ENCODE measurements at regions not wholly inside any gene's neighbourhood (a gene's known extent, or its start where the extent isn't known, plus 50 kb on each side); places are given as distances from the start of the nearest gene placed in this dataset.
"Not testable (repeated sequence)": the region's sequence is repeated elsewhere in the genome, so short reads cannot be mapped to it uniquely, and the experiment has no call there.

DNA sequence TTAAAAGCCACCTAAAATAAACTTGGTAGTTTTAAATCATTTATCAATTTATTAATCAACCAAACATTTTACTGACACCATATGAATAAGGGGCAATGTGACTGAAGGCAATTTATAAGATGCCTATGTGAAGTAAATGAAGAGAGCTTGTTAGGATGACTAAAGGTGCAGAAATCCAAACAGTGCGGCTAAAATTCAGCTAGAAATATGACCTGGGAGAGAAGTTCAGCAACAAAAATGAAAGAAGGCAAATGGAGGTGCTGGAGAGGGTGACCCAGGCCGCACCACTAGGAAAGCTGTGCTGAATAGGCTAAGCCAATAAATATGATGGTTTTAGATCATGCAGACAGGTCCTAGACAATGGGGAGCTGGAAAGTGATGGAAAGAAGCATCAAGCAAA lies 403.7 kb downstream of the BTG1 start:
- no peak for DNase-seq (ENCODE audit: low read depth, low spot score)

DNA sequence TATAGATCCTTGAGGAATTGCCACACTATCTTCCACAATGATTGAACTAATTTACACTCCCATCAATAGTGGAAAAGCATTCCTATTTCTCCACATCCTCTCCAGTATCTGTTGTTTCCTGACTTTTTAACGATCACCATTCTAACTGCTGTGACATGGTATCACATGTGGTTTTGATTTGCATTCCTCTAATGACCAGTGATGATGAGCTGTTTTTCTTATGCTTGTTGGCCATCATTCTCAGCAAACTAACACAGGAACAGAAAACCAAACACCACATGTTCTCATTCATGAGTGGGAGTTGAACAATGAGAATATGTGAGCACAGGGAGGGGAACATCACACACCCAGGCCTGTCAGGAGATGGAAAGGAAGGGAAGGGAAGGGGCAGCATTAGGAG lies 411.8 kb downstream of the BTG1 start:
- not testable (repeated sequence) for DNase-seq (ENCODE audit: low read depth, low spot score)

DNA sequence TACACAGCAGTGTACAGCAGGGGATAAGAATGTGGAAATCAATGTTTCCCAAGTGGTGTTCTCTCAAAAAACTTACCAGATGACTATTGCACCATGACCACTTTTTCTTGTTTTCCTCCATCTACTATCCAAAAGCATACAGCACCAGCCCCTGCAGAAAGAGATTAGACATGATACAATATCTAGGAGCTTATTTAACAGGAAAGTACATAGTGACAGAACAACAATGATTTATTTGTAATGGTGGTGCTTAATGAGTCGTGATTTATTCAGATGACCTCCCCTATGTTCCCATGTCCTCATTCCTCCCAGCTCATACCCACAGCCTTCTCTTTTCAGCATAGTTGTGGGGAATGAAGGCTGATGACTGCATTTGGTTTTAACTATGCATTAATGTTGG lies 413.6 kb downstream of the BTG1 start:
- peak; percentile 76 for DNase-seq (ENCODE audit: low read depth, low spot score)

DNA sequence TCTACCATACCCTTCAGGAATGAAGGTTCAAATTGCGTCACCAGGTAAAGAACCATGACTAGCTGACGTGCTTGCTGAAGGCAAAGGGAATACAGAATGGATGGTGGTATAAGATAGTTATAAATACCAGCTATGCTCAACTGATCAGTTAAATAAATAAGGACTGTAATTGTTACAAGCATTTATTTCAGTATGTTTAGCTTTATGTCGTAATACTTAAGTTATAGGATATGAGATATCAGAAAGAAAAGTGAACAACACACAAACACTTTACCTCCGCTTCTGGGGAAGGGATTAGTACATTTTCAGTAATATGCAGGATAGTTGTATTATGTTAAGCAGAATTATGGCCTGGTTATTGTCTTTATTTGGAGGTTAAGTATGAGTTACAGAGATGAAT lies 416.1 kb downstream of the BTG1 start:
- no peak for DNase-seq (ENCODE audit: low read depth, low spot score)

DNA sequence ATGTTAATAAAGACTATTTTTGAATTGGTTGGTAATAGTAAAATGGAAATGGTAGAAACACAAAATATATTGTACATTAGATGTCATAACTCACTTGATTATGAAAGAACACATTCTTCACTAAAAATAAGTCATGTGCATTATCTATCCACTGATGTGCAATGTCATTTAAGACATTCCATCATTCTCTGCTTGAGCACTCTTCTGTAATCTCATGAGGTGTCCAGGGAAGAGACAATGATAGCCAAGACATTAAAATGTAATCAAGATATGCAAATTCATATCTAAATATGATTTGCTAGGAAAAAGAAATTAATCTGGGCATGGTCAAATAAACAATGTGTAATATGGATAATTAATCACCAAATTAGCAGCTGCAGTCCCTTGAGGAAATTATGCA lies 422.5 kb downstream of the BTG1 start:
- no peak for DNase-seq (ENCODE audit: low read depth, low spot score)

DNA sequence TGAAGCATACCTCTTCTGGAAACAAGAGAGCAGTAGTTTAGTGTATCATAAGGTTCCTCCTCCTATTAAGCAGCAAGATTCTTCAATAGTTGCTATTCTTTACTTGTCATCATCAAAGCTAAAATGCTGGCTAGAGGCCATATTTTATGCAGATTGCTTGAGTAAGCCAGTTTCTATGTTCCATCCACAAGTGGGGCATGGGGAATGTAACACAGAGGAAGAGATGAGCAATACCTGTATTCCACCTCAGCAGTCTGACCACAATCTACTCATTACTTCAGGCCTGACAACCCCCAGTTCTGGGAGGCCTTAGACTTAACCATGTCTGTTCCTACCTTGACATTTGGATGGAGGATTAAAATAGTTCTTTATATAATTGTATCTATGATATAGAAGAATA lies 423.6 kb downstream of the BTG1 start:
- peak; percentile 15 for DNase-seq (ENCODE audit: low read depth, low spot score)

DNA sequence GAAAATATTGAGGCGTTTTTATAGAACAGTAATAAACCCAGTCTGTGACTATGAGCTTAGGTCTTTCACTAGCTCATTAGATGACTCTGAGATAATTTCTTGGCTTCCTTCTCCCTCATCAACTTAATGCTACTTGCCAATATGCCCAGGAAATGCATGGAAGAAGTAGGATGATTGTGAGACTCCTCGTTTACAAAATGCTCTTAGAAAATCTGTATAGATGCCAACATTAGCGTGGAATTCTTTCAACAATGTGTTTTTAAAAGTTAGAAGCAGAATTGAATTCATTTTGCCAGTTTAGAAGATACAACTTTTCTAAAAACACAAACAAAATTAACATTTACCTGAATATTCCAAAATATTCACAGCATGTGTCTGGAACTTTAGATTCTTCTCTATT lies 424.6 kb downstream of the BTG1 start:
- no peak for DNase-seq (ENCODE audit: low read depth, low spot score)

DNA sequence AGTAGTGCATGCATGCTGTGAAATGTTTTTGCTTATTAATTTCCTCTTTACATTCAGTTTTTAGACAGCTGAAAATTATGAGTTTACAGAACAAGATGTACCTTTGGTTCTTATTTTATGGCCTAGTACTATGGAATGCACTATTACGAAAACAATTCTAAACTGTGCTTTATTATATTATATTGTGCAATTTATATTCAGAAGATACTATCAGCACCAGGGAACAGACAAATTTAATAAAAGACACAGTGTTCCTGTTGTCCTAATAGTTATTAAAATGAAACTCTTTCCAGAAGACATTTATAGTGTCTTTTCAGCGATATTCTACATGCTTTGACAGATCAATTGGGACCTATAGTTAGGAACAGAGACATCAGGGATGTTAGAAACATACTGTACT lies 427.3 kb downstream of the BTG1 start:
- DNase-seq (ENCODE audit: low read depth, low spot score) = no peak

DNA sequence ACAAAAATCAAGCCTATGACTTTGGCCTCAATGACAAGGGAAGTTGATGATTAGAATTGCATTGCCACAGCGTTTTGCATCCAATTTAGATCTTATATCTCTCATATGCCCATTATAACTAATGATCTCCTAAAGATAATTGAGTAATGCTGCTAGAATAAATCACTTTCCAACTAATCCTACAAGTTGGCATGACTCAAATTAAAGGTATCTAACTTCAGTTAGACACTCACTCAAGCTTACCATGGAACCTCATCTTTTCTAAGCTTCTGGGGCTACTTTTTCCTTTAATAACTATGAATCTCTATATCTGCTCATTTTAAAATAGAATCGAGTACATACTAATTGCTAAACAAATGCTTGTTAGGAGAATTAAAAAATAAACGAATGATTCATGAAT lies 427.8 kb downstream of the BTG1 start:
- no peak for DNase-seq (ENCODE audit: low read depth, low spot score)

DNA sequence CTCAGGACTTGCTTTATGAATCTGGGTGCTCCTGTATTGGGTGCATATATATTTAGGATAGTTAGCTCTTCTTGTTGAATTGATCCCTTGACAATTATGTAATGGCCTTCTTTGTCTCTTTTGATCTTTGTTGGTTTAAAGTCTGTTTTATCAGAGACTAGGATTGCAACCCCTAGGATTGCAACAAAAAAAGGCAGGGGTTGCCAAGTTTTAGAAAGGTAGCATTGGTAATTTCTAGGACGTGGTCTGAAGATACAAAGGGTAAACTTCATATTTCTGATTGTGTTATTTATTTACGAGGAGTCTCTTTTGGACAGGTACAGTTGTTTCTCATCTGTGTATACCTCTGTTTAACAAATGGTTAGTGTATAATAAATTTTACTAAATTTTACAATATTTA lies 433.7 kb downstream of the BTG1 start:
- not testable (repeated sequence) for DNase-seq (ENCODE audit: low read depth, low spot score)

DNA sequence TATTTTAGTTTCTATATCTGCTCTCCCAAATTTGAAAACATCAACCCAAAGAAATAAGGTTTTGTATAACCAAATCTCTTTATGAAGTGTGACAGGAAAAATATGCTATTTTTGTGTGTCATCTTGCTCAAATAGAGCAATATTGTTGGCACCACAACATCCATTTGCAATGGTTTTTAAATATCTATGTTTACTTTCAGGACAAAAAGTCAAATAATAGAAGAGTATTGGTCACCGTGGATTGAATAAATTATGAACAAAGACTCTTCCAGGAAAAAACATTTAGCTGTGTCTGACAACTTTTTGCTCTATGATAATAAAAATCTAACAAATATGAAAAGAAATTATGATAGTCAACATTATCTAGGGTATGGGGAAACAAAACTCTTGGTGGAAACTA lies 439.2 kb downstream of the BTG1 start:
- DNase-seq (ENCODE audit: low read depth, low spot score) = no peak

DNA sequence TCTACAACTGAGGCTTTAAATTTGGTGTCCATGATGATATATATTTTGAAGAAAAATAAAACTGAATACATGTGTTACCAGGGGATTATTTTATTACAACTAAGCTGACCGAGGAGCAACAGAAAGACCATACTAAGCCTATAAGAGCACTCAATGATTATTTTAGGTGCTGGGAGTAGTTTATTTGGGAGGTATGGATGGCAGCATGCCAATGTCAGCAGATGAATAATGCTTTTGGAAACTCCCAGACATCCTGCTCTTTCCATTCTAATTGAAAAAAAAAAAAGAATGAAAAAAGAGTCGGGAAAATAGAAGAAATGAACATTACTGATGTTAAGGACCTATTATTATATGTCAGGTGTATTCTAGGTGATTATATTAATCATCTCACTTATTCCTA lies 441.2 kb downstream of the BTG1 start:
- DNase-seq (ENCODE audit: low read depth, low spot score) = peak; percentile 64

DNA sequence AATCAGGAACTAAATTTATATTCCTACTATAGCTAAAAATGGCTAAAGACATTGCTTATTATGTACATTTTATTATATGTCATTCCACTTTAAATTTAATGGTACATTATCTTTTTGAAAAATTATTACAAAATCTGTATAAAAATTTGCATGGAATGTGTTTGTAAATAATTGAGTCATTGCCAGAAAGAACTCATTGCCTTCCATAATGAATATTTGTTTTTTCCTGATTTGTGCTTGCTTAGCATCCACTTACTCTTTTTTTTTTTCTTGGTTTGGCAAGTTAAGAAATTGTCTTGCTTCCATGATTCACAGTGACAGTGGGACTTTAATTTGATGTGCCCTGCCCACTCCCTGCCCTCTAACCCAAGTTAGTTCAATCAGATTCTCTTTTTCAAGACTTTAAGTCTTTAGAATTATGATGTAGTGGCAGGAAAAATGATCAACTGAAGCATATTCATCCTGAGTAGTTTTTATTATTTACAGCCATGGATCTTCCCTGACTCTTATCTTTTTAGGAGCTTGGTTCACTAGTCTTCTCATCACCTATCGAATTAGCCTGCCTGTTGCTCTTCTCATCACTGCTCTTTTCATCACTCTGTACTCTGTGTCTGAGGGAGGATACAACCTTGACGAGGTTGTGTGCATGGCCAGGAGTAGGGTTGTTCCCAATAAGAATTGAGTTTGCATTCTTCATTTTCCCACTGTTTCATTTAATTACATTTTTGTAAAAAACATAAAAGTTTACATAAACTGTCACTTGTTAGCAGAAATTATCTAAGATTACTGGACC lies 442.0 kb downstream of the BTG1 start:
- no peak for DNase-seq (ENCODE audit: low read depth, low spot score)

DNA sequence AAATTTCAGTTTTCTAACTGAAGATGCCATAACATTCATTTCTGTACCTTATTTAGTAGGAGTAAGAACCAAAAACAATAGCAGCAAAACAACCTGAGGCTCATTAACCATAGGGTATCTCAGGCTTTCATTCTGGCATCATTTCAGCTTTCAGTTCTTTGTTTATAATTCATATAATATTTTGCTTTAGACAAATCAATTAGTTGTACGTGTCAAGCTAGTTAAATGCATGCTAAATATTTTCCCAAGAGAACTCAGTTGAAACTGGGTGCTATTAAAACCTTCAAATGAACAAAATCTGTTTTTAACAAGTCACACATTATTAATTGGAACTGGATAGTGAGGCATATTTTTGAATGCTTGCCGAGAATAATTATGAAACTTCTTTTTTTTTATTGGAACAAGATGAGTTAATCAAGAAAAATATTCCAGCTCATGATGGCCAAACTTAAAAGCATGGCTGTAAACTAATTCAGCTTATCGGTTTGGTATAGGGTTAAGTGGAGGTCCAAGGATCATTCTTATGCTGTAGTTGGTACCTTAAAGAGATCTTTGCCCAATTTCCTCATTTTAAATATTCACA lies 442.7 kb downstream of the BTG1 start:
- DNase-seq (ENCODE audit: low read depth, low spot score) = no peak

DNA sequence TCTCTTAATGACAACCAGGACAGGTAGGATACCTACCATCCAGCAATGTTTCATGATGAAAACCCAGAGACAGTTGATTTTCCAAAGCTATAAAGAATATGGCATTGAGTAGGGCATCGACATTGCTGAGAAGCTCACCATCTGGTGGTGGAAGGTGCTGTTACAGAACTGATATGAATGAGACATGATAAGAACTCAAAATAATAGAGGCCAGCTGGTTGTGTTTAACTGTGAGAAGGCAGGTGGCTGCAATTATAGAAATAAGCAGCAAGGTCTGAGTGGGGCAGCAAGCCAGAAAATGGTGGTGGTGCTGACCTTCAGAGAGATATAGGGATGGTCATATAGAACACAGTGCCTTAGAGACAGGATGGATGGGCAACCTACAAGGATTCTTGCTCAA lies 449.7 kb downstream of the BTG1 start:
- no peak for DNase-seq (ENCODE audit: low read depth, low spot score)

DNA sequence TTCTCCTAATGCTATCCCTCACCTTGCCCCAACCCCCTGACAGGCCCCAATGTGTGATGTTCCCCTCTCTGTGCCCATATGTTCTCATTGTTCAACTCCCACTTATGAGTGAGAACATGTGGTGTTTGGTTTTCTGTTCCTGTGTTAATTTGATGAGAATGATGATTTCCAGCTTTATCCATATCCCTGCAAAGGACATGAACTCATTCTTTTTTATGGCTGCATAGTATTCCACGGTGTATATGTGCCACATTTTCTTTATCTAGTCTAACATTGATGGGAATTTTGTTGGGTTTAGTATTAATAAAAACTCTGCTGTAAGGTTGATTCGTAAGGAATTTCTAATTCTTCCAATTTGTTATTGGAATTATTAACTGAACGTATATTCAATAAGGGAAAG lies 450.2 kb downstream of the BTG1 start:
- DNase-seq (ENCODE audit: low read depth, low spot score) = not testable (repeated sequence)

DNA sequence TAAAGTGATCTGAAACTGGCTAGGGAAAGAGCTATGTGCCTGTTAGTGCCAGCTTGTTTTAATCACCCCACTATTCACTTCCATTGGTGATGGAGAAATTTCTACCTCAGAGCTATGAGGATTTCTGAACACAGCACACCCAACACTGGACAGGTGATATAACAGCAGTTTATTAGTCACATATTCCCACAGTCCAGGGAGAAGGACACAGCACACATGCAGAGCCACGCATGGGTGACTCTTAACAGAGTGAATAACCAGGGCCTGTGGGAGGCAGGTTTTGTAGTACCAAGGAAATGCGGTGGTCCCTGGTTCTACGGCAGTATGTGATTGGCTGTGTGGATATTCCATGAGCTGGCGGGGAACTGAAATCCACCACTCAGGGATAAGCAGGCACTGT lies 455.1 kb downstream of the BTG1 start:
- no peak for DNase-seq (ENCODE audit: low read depth, low spot score)

DNA sequence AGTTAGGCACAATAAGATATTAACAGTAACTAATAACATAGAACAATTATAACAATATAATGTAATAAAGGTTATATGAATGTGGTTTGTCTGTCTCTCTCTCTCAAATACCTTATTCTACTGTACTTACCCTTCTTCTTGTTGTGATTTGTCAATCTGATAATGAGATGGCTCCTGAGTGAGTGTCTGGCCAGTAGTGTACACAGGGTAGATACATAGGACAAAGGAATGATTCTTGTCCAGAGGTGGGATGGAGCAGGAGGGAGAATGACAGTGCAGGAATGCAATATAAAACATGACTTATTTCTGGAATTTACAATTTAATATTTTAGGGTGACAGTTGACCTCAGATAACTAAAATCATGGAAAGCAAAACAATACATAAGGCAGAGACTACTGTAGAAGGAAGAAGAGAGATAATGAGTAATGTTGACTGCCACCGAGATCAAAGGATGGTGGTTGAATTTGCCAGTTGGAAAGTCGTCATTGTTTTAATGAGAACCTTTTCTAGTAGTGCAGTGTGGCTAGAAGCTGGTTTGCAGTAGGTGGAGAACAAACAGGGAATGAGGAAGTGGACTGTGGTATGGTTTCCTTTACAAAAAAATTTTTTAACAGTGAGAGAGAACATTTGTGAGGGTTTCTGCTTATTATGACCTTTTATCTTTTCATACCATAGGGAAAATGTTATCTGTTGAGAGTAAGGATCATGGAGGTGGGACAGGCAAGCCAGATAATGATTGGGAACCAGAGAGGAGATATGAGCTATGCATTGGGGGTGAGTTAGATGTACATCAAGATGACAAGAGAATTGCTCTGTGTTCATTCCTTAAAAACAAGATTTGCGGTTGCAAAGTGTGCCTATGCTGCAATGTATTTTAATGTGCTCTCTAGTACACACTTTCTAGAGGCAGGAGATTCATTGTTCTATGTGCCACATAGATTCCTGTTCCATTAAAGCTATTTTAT lies 458.3 kb downstream of the BTG1 start:
- DNase-seq (ENCODE audit: low read depth, low spot score) = peak; percentile 45

DNA sequence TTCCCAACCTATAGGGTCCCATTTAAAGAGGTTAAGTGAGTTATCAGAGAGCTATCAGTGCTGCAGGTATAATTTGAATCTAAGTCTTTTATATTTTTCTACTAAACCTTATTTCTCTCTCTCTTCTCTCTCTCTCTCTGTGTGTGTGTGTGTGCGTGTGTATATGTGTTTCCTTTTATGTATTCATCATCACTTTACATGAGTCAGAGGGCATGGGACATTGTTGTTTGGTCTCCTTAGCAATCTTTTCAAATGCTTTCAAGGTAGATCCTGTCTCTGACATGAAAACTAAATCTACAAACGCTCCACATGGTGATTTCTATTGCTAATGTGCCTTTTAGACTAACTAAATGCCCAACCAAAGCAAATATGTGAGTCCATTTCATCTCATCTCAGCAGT lies 459.7 kb downstream of the BTG1 start:
- DNase-seq (ENCODE audit: low read depth, low spot score) = peak; percentile 35

DNA sequence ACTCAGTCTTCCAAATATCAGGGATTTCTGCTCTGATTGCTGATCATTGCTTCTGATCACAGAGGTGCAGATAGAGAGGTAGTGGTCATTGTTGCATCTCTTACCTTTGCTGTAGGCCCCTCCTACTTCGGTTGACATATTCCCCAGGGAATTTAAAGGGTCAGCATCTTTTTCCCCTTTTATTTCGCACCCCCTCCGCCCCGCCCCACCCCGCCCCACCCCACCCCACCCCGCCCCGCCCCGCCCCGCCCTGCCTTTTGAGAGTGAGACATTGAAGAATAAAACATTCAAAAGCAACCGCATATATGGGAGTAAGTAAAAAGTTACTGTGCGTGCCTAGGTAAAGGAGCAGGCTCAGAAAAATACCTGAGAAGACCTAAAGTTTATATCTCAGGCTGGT lies 463.9 kb downstream of the BTG1 start:
- no peak for DNase-seq (ENCODE audit: low read depth, low spot score)

DNA sequence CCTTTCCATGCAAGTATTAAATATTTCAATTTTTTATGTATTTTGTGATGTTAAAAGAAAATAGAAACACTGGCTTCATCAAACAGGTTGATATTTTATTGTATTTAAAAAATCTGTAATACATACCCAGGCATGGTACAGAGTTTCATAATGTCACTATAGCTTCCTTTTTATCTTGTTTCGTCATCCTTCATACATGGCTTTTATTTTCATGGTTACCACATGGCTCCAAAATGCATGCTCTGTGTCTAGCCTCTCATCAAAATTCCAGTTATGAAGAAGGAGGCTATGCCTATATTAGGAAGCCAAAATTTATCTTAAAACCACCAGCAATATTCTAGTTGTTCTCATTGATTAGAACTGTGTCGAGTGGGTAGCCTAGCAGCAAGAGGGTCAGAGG lies 464.8 kb downstream of the BTG1 start:
- no peak for DNase-seq (ENCODE audit: low read depth, low spot score)

DNA sequence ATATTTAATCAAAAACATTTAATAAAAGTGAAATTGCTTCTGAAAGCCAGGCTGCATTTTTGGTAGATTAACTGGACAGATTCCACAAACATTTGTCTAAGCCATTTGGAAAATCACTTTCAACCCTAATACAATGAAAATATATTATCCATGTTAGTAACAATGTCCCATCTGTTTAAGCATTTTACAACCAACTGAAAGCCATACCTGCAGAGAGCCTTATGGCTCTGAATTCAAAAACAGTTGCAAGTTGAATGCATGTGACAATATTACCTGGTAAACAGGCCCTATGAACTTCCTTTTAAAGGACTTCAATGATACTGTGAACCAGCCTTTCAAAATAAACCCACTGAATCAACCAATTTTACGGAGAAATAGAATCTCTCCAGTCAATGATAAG lies 468.1 kb downstream of the BTG1 start:
- no peak for DNase-seq (ENCODE audit: low read depth, low spot score)

DNA sequence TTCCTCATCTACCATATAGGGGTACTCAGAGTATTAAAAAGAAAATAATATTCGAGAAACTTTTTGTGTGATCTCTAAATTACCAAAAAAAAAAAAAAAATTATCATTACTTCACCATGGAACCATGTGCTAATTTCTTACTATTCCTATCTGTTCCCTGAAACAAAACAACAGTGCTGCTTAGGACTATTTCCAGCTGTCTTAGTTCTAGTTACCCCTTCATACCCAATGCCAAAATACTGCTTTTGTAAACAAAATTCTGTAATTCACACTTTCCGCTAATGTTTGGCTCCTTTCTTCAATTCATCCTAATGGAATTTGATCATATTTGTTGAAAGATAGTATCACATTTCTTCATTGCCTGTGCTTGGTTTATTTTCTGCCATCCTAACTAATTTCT lies 470.2 kb downstream of the BTG1 start:
- DNase-seq (ENCODE audit: low read depth, low spot score) = no peak
